A549 (cell line): ENCODE measurements at regions not wholly inside any gene's neighbourhood (a gene's known extent, or its start where the extent isn't known, plus 50 kb on each side); places are given as distances from the start of the nearest gene placed in this dataset.

Experiments used
- CEBPB ChIP-seq, 2 experiments: fragments of >200 bp in 1 of 2; sonication (Bioruptor Twin) in 1 of 2; formaldehyde crosslinking in 1 of 2; IDR thresholded peaks; 2 replicates each; pipeline ENCODE4 v1.6.1; 2012 to 2016
- CHD2 ChIP-seq: fragments of 150-350 bp; IDR thresholded peaks from 2 replicates; pipeline ENCODE4 v1.6.1; 2014; ENCODE audit warnings: low read length; ENCODE audit not compliant: partially characterized antibody
- CTCF ChIP-seq: fragments of >200 bp; sonication (Bioruptor Twin); formaldehyde crosslinking; IDR thresholded peaks from 3 replicates; pipeline ENCODE4 v1.5.1; 2016
- MAZ ChIP-seq: fragments of 150-350 bp; IDR thresholded peaks from 2 replicates; pipeline ENCODE4 v1.6.1; 2014; ENCODE audit warnings: antibody characterized with exemption, low read depth, low read length, borderline replicate concordance
- POLR2A ChIP-seq: IDR thresholded peaks from 2 replicates; pipeline ENCODE4 v1.6.1; 2012; ENCODE audit warnings: mild to moderate bottlenecking, low read length
- ZSCAN20 ChIP-seq: fragments of 250-450 bp; sonication (Bioruptor Pico); IDR thresholded peaks from 2 replicates; pipeline ENCODE4 v1.8.0; 2022; ENCODE audit warnings: mild to moderate bottlenecking, moderate library complexity

- no peak for TF ChIP-seq CTCF
- TF ChIP-seq POLR2A = no peak
- no peak for TF ChIP-seq MAZ
- no peak for TF ChIP-seq CHD2
- TF ChIP-seq CEBPB (IDR thresholded peaks at IDR 0.05) = no peak
- TF ChIP-seq ZSCAN20 = no peak
Measured at GRCh38 chr12:43289426-43289801, 262.6 kb downstream of the ADAMTS20 start.
